ENCODE measurements at regions not wholly inside any gene's neighbourhood (a gene's known extent, or its start where the extent isn't known, plus 50 kb on each side); places are given as distances from the start of the nearest gene placed in this dataset.
"Not testable (repeated sequence)": the region's sequence is repeated elsewhere in the genome, so short reads cannot be mapped to it uniquely, and the experiment has no call there.

GRCh38 chr7:148500978-148501377, 89.6 kb upstream of the C7orf33 start:
- H3K27ac Mint-ChIP-seq (ENCODE audit: unreplicated experiment), result no peak overlapping the region
- DNase-seq (ENCODE audit: low read depth, low spot score), result no peak
- no peaks in the 10 kb centered on the region for H3K36me3 Mint-ChIP-seq (ENCODE audit: low read depth)
- peaks cover 8% of the 10 kb centered on the region for H3K27me3 Mint-ChIP-seq (ENCODE audit: low read depth)
- H3K4me1 Mint-ChIP-seq, result peaks cover 16% of the 10 kb centered on the region
- H3K9me3 Mint-ChIP-seq, result no peaks in the 10 kb centered on the region
- no peak overlapping the region for H3K4me3 Mint-ChIP-seq
- TF ChIP-seq CTCF (conservative IDR thresholded peaks at IDR 0.05), result no peak

GRCh38 chr7:148503900-148504487, 86.6 kb upstream of the C7orf33 start:
- Mint-ChIP-seq H3K4me3 (peak overlapping the region; percentile 28), H3K27ac (ENCODE audit: unreplicated experiment) (no peak overlapping the region), H3K4me1 (peaks cover 16% of the 10 kb centered on the region), H3K9me3 (no peaks in the 10 kb centered on the region), H3K36me3 (ENCODE audit: low read depth) (no peaks in the 10 kb centered on the region), H3K27me3 (ENCODE audit: low read depth) (peaks cover 8% of the 10 kb centered on the region)
- TF ChIP-seq CTCF (conservative IDR thresholded peaks at IDR 0.05), result peak; percentile 91
- no peak for DNase-seq (ENCODE audit: low read depth, low spot score)

GRCh38 chr7:148505645-148506375, 84.8 kb upstream of the C7orf33 start:
- H3K27ac Mint-ChIP-seq (ENCODE audit: unreplicated experiment), result no peak overlapping the region
- no peaks in the 10 kb centered on the region for H3K36me3 Mint-ChIP-seq (ENCODE audit: low read depth)
- H3K4me1 Mint-ChIP-seq, result peaks cover 16% of the 10 kb centered on the region
- H3K4me3 Mint-ChIP-seq, result no peak overlapping the region
- DNase-seq (ENCODE audit: low read depth, low spot score), result no peak
- peaks cover 5% of the 10 kb centered on the region for H3K27me3 Mint-ChIP-seq (ENCODE audit: low read depth)
- no peaks in the 10 kb centered on the region for H3K9me3 Mint-ChIP-seq
- TF ChIP-seq CTCF (conservative IDR thresholded peaks at IDR 0.05), result no peak

- not testable (repeated sequence) for H3K27ac Mint-ChIP-seq (ENCODE audit: unreplicated experiment); H3K36me3 Mint-ChIP-seq (ENCODE audit: low read depth); H3K27me3 Mint-ChIP-seq (ENCODE audit: low read depth); H3K4me3 Mint-ChIP-seq; H3K9me3 Mint-ChIP-seq; DNase-seq (ENCODE audit: low read depth, low spot score); H3K4me1 Mint-ChIP-seq
Measured at GRCh38 chr7:148507064-148507573, 83.4 kb upstream of the C7orf33 start.

- Mint-ChIP-seq H3K4me1 (peaks cover 3% of the 10 kb centered on the region), H3K36me3 (ENCODE audit: low read depth) (no peaks in the 10 kb centered on the region), H3K27ac (ENCODE audit: unreplicated experiment) (no peak overlapping the region), H3K4me3 (no peak overlapping the region), H3K9me3 (no peaks in the 10 kb centered on the region), H3K27me3 (ENCODE audit: low read depth) (no peaks in the 10 kb centered on the region)
- TF ChIP-seq CTCF (conservative IDR thresholded peaks at IDR 0.05), result no peak
- no peak for DNase-seq (ENCODE audit: low read depth, low spot score)
Measured at GRCh38 chr7:148507787-148508186, 82.8 kb upstream of the C7orf33 start.

GRCh38 chr7:148514236-148514635, 76.3 kb upstream of the C7orf33 start:
- Mint-ChIP-seq H3K36me3 (ENCODE audit: low read depth) (no peaks in the 10 kb centered on the region), H3K27me3 (ENCODE audit: low read depth) (no peaks in the 10 kb centered on the region), H3K4me1 (no peaks in the 10 kb centered on the region), H3K27ac (ENCODE audit: unreplicated experiment) (no peak overlapping the region), H3K9me3 (no peaks in the 10 kb centered on the region), H3K4me3 (no peak overlapping the region)
- DNase-seq (ENCODE audit: low read depth, low spot score), result no peak
- TF ChIP-seq CTCF (conservative IDR thresholded peaks at IDR 0.05), result no peak

Data from neural crest cell (in vitro differentiated cells).